Thyroid gland (tissue), 4 donors: ENCODE measurements at regions not wholly inside any gene's neighbourhood (a gene's known extent, or its start where the extent isn't known, plus 50 kb on each side); places are given as distances from the start of the nearest gene placed in this dataset.

Experiments used
- CTCF ChIP-seq, 6 experiments: fragments of 200-600 bp in 3 of 6; fragments of 450-650 bp in 3 of 6; sonication (generic) in 3 of 6; IDR thresholded peaks; one replicate each; pipeline ENCODE4 v1.5.1; 2016 to 2019; ENCODE audit warnings: antibody characterized with exemption in 6 of 6, mild to moderate bottlenecking in 2 of 6, inconsistent platforms in 1 of 6, moderate library complexity in 1 of 6
- POLR2A ChIP-seq, 2 donors: fragments of 450-650 bp; IDR thresholded peaks; one replicate each; pipeline ENCODE4 v1.6.1; 2017; ENCODE audit warnings: antibody characterized with exemption in 2 of 2, mild to moderate bottlenecking in 2 of 2, moderate library complexity in 1 of 2

- no peak for TF ChIP-seq POLR2A (IDR thresholded peaks at IDR 0.05)
- no peak for TF ChIP-seq CTCF (IDR thresholded peaks at IDR 0.05)
These were observed 449.3 kb upstream of the THRB start for GRCh38 chr3:24943961-24944360.
